Lung microvascular endothelial cell (primary cell): ENCODE measurements at regions not wholly inside any gene's neighbourhood (a gene's known extent, or its start where the extent isn't known, plus 50 kb on each side); places are given as distances from the start of the nearest gene placed in this dataset.
"Not testable (repeated sequence)": the region's sequence is repeated elsewhere in the genome, so short reads cannot be mapped to it uniquely, and the experiment has no call there.

Experiments
- DNase-seq, 2 donors: peaks; one replicate each; pipeline versions ENCODE4 v3.0.0 to v3.0.0-alpha.2; 2010; ENCODE audit warnings: low read depth in 2 of 2

DNA sequence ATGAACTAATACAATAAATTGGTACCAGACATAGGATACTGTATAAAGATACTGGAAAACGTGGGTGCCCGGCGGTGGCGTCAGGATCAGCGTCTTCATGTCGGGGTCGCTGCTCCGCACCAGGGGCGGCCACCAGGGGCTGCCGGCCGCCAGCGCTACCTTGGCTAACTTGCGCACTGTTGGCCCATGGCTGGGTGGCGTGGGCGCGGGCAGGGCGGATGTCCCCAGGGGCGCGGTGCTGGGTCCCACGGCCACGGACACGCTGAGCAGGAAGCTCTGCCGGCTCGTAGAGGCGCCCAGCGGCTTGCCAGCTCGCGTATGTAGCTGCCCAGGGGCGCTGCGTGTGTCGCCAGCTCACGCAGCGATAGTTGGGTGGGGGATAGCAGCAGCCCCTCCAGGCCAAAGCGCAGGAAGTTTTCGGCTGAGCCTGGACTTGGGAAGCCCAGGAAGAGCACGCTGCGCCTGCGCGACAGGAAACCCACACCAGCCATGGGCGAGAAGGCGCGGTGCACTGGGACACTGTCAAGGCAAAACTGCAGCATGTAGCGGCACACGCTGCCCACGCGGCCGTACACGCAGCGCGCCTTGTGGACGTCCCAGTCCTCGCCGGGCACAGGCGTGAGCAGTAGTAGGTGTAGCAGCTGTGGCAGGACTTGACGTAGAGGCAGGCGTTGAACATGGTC, 299.9 kb downstream of the CCDC74A start:
- DNase-seq = no peak

DNA sequence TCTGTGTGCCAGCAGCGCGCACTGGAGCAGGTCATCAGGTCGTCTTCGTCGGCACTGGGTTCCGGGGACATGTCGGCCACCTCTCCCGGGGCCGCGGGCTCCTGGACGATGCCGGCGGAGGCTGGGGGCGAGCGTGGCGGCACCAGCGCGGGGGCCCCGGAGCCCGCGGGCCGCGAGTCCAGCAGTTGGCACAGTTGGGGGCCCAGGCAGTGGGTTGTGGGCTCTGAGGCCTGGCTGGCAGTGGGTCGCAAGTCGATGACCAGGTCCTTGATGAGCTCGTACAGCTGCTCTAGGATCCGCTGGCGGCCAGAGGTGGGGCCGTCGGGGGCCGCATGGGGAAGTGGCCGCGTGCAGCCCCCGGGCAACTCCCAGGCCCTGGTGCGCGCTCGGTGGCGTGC, 300.5 kb downstream of the CCDC74A start:
- DNase-seq = no peak

DNA sequence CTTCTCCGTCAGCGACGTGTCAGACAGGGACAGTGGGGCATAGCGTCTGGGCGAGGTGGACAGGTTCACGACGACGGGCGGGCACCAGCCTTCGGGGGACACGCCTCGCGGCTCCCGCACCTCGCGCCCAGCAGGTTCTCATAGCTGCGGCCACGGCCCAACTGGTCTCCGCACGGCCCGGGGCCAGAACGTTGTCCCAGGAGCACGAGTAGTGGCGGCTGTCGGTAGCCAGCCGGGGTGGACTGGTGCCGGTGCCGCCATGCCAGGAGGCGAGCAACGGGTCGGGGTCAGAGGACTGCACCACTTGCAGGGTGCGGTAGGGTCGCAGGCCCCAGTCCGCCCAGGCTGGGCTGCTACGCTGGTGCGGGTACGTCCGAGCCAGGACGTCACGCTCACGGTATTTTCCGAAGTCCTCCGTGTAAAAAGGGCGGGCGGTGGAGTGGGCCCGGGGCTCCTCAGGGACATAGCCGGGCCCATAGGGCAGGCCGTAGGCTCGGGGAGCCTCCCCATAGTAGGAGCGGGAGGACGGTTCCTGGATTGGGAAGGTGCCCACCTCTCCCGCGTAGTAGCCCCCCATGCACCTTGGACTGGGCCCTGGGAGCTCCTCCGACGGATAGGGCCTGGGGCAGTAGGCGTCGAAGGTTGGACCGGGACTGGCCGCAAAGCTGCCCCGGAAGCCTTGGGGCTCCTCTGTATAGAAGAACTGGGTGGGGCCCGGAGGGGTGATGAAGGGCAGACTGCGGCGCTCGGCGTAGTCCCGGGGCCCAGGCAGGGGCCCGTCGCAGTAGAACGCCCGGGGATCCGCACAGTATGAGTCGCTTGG, 301.2 kb downstream of the CCDC74A start:
- DNase-seq = not testable (repeated sequence)

DNA sequence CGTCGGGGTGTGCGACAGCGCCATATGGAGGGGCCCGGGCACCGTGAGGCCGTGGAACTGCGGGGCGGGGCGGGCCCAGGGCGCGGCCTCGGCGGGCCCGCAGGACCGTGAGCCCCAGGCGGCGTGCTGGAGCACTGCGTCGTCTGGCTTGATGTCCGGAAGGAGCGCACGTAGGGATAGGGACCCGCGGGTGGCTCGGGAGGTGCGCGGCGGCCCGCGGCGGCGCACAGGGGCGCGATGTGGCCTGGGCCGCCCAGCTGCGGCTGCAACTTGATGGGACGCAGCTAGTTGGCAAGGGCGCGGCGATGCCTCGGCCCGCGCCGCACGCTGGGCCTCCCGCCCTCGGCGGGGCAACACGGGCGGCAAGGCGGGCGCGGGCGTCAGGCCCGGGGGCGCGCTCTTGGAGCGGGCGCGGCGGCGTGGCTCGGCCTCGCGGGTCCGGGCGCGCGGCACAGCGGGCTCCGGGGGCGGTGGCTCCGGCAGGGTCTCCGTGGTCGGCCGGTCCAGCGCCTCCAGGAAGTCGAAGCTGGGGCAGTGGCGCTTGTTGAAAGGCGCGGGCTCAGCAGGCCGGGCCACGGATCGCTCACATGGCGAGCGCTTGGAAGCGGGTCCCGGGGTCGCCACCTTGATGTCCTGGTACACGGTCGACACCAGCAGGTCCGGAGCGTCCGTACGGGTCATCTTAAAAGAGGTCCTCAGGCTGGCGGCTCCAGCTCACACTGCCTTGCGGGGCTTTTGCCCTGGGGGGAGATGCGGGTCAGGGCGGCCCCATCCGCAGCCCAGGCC, 302.0 kb downstream of the CCDC74A start:
- not testable (repeated sequence) for DNase-seq

GRCh38 chr2:131830242-131830945, 302.7 kb downstream of the CCDC74A start:
- not testable (repeated sequence) for DNase-seq

- not testable (repeated sequence) for DNase-seq
These were observed 303.2 kb downstream of the CCDC74A start for GRCh38 chr2:131830946-131831310.

DNA sequence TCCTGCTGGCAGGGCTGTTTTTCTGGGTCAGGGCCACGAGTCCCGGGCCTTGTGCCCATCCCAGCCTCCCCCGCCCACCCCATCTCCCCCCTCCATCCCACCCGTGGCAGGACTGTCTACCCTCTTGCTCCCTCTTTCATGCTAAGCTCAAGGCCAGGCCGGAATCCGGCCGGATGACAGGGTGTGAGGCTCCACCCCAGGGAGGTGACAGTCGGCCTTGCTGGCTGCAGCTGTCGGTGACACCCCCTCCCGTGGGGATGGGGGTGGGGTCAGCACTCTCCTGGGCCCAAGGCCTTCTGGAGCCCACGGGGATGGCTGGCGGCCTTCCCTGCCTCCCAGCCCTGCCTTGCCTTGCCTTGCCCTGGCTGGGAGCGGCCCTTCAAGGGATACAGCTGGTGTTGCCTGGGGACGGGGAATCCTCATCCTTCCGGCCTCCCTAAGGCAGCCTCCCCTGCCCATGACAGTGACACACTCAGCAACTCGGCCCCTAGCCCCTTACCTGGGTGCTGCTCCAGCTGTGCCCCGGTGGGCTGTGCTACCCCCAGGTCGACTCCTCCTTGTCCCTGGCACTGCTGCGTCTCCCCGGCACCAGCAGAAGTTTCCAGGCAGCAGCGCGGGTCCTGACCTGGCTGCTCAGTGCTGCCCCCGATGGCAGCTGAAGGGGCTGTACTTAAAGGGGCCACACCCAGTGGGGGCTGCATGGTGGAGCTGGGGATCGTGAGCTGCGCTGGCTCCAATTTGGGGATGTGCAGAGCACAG, 303.9 kb downstream of the CCDC74A start:
- not testable (repeated sequence) for DNase-seq

DNA sequence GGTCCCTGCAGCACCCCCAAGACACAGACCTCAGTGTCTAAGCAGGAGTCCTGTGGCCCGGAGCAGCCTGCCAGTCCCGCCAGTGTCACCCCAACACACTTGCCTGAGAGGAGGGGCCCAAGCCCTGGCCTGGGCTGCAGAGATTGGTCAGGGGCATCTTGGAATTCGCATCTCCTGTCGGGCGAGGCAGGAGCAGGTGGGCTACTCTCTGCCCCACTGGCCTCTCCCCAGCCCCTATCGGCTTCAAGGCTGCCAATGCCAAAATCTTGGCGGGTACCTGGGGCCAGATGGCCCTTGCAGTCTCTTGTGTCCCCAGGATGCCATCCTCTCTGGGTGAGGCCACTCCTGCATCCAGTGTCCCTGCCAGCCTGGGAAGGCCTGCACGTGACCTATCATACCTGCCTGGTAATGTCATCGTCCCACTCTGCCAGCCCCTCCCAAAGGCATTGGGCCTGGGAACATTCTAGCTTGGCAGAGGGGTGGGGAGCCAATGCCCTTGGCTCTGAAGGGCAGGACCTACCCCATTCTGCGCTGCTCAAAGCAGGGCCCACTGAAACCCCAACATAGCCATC, 304.6 kb downstream of the CCDC74A start:
- not testable (repeated sequence) for DNase-seq

DNA sequence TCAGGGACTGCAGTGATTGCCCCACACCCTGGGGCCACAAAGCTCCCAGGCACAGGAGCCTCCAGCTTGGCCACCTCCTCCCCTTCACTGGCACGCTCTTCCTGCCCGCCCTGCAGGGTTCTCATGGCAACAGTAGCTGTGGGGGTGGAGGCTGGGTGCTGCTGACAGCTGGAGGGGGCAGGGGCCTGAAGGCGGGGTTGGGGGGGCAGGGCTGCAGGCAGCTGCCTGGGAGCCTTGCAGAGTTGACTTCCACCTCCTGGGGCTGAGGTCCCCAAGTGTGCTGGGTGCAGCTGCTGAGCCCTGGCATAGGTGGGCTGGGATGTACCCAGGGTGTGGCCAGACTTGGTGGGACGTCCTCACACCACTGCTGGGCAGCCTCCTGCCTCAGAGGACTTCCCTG, 305.2 kb downstream of the CCDC74A start:
- DNase-seq = not testable (repeated sequence)

- DNase-seq = not testable (repeated sequence)
These were observed 305.9 kb downstream of the CCDC74A start for GRCh38 chr2:131833367-131834202.

DNA sequence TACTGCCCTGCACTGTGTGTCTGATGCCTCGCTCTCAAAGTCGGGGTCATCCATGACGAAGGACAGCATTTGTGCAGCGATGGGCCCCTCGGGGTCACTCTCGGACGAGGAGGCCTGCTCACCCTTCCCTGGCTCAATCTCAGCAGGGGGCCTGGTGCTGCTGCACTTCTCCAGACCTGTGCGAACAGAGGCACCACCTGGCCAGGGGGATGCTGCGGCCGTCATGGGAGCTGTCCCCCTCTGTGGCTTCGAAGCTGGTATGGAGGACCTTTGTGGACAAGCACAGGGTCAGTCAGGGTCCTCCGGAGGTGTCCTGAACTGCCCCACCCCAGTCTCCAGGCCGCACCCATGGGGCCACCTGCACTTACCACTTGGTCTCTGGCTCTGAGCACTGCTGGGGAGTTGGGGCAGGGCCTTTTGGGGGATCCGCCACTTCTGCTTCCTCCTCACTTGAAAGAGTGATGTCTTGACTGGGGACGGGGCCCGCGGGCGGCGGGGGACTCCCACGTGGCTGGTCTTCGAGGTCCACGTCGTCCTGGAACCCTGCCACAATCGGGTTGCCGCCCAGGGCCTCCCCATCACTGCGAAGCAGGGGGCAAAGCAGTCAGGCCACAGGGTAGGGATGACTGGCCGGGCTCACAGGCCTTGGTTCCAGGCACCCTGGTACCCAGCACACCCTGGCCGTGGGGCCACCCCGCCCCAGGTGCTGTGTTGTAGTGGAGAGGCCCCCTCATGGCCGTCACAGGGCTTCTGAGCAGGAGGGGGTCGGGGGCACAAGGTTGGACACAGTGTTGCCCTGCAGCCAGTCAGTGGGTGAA, 306.7 kb downstream of the CCDC74A start:
- DNase-seq = not testable (repeated sequence)

GRCh38 chr2:131835022-131835421, 307.3 kb downstream of the CCDC74A start:
- DNase-seq = not testable (repeated sequence)

- no peak for DNase-seq
These were observed 308.0 kb downstream of the CCDC74A start for GRCh38 chr2:131835621-131836091.

DNA sequence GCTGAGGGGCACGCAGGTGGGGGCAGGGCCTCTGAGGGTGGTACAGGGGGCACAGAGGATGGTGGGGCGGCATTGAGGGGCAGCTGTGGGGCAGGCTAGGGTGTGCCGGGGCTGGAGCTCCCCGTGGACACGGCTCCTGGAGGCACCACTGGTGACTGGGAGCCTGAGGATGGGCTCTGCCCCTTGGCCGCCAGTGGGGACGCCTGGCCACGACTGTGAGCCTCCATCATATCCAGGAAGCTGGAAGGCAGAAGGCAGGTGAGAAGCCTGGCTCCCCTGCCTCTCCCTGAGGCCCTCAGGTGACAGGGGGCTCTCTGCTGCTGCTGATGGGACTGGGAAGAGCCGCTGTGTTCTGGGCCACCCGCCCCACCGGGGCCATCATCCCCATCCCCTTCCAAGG, 308.4 kb downstream of the CCDC74A start:
- not testable (repeated sequence) for DNase-seq

DNA sequence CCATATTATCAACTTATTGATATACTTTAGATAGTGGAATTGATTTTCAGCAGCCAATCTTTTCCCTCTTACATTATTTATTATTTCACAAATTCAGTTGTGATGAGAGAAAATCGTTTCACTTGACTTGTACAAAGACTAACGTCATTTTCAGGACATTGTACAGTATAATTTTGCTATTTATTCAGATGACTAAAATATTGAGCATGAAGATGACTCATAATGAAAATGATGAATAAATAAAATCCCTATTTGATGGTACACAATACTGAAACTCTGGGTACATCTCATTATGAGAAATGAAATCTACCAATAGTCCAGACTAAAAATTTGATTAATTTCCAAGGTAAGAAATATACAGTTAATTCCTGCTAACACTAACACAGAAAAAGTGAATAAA, 316.4 kb downstream of the CCDC74A start:
- DNase-seq = not testable (repeated sequence)

GRCh38 chr2:131856202-131856601, 305.6 kb downstream of the ANKRD30BL start:
- not testable (repeated sequence) for DNase-seq

GRCh38 chr2:131858197-131858596, 303.6 kb downstream of the ANKRD30BL start:
- peak in 1 of 2 donors; percentile 11 for DNase-seq
